AG09319 (cell line): ENCODE measurements at regions not wholly inside any gene's neighbourhood (a gene's known extent, or its start where the extent isn't known, plus 50 kb on each side); places are given as distances from the start of the nearest gene placed in this dataset.

Source experiments
- DNase-seq: peaks from one replicate; pipeline ENCODE4 v3.0.0-alpha.2; 2010; ENCODE audit warnings: low read depth; ENCODE audit errors: extremely low read depth
- TF ChIP-seq, protein P1 (sequence below): IDR thresholded peaks from 2 replicates; pipeline ENCODE4 v1.5.1; 2011; ENCODE audit warnings: low read depth, mild to moderate bottlenecking, inconsistent platforms, low read length, moderate library complexity

DNA sequence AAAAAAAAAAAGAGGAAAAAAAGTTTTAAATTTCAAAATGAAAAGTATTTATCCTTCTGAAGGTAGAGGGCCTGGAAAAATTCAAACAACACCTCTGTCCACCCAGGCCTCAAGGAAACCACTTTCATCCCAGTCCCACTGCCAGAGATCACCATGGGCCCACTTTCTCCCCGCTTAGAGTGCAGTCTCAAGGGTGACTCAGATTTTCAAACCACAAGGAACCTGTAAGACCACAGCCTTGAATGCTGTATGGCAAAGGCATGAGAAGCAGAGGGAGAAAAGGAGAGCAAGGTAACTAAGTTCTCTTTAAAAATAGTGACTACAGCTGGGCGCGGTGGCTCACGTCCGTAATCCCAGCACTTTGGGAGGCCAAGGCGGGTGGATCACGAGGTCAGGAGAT lies 87.9 kb upstream of the PACRGL start:
- TF ChIP-seq, protein P1, sequence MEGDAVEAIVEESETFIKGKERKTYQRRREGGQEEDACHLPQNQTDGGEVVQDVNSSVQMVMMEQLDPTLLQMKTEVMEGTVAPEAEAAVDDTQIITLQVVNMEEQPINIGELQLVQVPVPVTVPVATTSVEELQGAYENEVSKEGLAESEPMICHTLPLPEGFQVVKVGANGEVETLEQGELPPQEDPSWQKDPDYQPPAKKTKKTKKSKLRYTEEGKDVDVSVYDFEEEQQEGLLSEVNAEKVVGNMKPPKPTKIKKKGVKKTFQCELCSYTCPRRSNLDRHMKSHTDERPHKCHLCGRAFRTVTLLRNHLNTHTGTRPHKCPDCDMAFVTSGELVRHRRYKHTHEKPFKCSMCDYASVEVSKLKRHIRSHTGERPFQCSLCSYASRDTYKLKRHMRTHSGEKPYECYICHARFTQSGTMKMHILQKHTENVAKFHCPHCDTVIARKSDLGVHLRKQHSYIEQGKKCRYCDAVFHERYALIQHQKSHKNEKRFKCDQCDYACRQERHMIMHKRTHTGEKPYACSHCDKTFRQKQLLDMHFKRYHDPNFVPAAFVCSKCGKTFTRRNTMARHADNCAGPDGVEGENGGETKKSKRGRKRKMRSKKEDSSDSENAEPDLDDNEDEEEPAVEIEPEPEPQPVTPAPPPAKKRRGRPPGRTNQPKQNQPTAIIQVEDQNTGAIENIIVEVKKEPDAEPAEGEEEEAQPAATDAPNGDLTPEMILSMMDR: no peak
- no peak for DNase-seq

DNA sequence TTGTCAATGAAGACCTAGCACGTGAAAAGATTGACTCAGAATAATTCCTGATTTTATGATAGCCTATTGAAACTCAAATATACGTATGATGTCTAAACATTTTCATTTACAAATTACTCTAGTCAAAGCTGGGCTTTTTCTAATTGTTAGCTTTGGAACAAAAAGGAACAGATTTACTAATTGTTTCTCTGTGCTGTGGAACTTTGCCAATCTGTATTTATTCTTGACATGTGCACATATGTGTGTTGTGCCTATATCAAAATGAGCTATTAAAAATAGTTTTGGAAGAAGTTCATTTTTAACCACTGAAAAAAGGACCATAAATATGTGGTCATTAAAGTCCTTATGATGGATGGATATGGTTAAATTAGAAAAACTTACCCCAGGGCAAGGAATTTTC lies 85.4 kb upstream of the PACRGL start:
- no peak for DNase-seq
- TF ChIP-seq, protein P1: no peak

DNA sequence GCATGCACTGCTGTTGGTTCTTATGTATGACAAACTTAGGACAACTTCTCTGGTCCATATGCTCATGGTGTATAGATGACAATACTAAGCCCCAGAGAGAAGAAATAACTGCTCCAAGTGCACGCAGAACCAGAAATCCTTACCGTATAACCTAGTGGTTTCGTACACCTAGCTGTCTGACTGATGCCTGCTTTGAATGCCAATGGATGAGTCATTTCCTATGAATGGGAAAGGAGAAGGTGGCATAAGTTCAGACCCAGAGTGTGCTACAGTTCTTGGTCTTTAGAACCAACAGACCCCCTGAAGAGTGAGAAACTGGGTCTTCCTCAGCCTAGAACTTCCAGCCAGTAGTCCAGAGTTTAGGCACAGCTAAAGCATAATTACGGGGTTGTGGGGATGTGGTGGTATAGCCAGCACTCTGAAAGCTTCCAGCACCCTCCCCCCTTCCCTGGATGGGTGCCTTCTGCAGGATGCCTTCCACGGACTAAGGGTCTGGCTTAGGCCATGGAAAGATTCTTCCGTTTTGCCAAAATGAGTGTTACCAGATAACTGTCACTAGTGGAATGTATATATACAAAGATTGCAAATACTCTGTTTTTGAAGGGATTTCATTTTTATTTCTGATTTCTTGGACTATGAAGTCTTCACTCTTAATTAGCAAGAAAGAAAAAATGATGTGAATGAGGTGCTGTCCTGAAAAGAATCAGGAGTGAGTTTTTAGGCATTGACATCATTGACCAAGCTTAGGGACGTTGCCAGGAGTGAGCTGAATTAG lies 84.6 kb upstream of the PACRGL start:
- no peak for DNase-seq

DNA sequence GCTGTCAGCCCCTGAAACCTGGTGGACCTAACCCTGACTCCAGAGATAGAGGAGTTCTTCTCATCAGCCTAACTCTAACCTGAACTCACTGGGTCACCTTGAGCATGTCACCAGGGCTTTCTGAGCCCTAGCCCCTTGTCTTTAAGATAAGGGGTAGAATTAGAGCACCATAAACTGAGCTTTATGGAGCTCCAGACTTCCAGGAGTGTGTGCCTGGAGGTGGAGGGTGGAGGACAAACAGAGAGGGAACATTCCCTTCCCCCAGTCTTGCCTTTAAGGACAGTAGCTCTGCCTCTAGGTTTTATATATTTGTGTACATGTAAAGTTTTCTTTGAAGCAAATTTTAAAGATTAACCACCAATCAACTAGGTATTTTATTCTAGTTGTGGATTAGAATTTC lies 83.9 kb upstream of the PACRGL start:
- TF ChIP-seq, protein P1: no peak
- DNase-seq: no peak

More for the DNA sequence above, 84.6 kb upstream of the PACRGL start:
- TF ChIP-seq, protein P1: no peak

DNA sequence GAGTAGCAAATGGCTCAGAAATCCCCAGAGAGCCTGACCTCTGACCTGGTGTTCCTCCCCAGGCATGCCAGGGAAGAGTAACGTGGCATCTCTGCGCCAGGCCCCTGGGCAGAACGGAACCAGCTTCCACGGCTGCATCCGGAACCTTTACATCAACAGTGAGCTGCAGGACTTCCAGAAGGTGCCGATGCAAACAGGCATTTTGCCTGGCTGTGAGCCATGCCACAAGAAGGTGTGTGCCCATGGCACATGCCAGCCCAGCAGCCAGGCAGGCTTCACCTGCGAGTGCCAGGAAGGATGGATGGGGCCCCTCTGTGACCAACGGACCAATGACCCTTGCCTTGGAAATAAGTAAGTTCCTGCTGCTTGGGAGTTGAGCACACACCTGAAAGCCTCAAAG lies 83.4 kb upstream of the PACRGL start:
- TF ChIP-seq, protein P1: no peak
- no peak for DNase-seq

DNA sequence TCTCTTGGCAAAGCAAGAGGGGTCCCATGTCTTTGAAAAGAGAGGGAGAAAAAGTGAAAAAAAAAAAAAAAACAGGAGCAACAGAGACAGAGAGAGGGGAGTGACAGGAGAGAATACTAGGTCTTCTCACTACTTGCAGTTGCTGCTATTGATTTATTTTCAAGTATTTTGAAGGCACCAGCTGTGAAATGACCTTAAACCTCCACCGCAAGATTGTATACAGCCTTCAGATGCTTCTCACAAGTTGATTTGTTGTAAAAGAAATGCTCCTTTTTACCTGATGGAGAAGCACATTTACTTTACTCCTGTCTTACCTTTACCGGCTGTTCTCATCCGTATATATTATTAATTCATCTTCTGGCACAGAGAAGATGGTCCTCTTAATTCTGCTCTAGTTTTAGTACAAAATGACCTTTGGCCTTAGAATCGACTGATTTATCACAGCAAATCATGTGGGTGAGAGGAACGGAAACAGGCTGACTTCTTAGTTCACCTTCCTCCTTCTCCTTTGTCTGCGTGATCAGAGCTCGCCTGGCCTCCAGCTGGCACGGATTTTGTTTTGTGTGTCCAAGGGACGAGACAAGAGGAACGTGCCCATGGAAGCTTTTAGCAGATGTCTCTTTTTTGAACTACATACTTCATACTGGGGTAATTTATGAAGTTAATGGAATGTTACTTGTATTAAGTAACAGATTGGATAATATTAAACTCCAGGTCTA lies 82.4 kb upstream of the PACRGL start:
- TF ChIP-seq, protein P1: no peak
- DNase-seq: no peak

DNA sequence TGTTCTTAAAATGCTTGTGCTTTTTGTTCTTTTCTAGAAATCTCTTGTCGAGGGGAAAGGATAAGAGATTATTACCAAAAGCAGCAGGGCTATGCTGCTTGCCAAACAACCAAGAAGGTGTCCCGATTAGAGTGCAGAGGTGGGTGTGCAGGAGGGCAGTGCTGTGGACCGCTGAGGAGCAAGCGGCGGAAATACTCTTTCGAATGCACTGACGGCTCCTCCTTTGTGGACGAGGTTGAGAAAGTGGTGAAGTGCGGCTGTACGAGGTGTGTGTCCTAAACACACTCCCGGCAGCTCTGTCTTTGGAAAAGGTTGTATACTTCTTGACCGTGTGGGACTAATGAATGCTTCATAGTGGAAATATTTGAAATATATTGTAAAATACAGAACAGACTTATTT lies 81.5 kb upstream of the PACRGL start:
- DNase-seq: no peak
- TF ChIP-seq, protein P1: no peak
